Endodermal cell (in vitro differentiated cells): ENCODE measurements at regions not wholly inside any gene's neighbourhood (a gene's known extent, or its start where the extent isn't known, plus 50 kb on each side); places are given as distances from the start of the nearest gene placed in this dataset.
"Not testable (repeated sequence)": the region's sequence is repeated elsewhere in the genome, so short reads cannot be mapped to it uniquely, and the experiment has no call there.

Source experiments
- DNase-seq: peaks from one replicate; pipeline ENCODE4 v3.0.0-alpha.2; 2017
- H3K27ac ChIP-seq: 2 replicates; pipeline ENCODE4 v1.5.1; 2013; ENCODE audit warnings: mild to moderate bottlenecking, low read depth, low read length, moderate library complexity
- H3K27me3 ChIP-seq: 2 replicates; pipeline ENCODE4 v1.6.1; 2013; ENCODE audit warnings: mild to moderate bottlenecking, low read length, moderate library complexity; ENCODE audit not compliant: insufficient read depth, control insufficient read depth, poor library complexity, severe bottlenecking
- H3K36me3 ChIP-seq: 2 replicates; pipeline ENCODE4 v1.7.0; 2013; ENCODE audit warnings: mild to moderate bottlenecking, low read length, moderate library complexity; ENCODE audit not compliant: control insufficient read depth, insufficient read depth
- H3K4me1 ChIP-seq: one replicate; pipeline ENCODE4 v1.7.0; 2013; ENCODE audit warnings: low read length; ENCODE audit not compliant: control insufficient read depth, insufficient read depth
- H3K4me3 ChIP-seq: 2 replicates; pipeline ENCODE4 v1.5.1; 2013; ENCODE audit warnings: mild to moderate bottlenecking, low read length, moderate library complexity
- H3K9ac ChIP-seq: 2 replicates; pipeline ENCODE4 v1.6.1; 2013; ENCODE audit warnings: mild to moderate bottlenecking, low read length, moderate library complexity; ENCODE audit not compliant: poor library complexity, severe bottlenecking; ENCODE audit errors: extremely low read depth
- H3K9me3 ChIP-seq: 2 replicates; pipeline ENCODE4 v1.6.1; 2013; ENCODE audit warnings: mild to moderate bottlenecking, low read length, moderate library complexity; ENCODE audit not compliant: control insufficient read depth
- H3K27ac Mint-ChIP-seq: 2 replicates; pipeline ENCODE4 v1.8.0; 2020; ENCODE audit warnings: mixed read lengths
- H3K27me3 Mint-ChIP-seq: 2 replicates; pipeline ENCODE4 v1.8.0; 2021; ENCODE audit warnings: mild to moderate bottlenecking, mixed read lengths; ENCODE audit not compliant: insufficient read depth
- H3K36me3 Mint-ChIP-seq: 2 replicates; pipeline ENCODE4 v1.8.0; 2020; ENCODE audit warnings: low read depth, mixed read lengths
- H3K4me1 Mint-ChIP-seq: 2 replicates; pipeline ENCODE4 v1.8.0; 2020; ENCODE audit warnings: mixed read lengths
- H3K4me3 Mint-ChIP-seq: 2 replicates; pipeline ENCODE4 v1.8.0; 2020; ENCODE audit warnings: mild to moderate bottlenecking, moderate library complexity, mixed read lengths
- H3K9me3 Mint-ChIP-seq: 2 replicates; pipeline ENCODE4 v1.8.0; 2020; ENCODE audit warnings: mild to moderate bottlenecking, mixed read lengths
- CTCF ChIP-seq: fragments of 200-600 bp; sonication (generic); conservative IDR thresholded peaks from 2 replicates; pipeline ENCODE4 v1.5.0; 2021; ENCODE audit warnings: antibody characterized with exemption, mild to moderate bottlenecking
- WGBS, 2 experiments: methylation state at CpG; one replicate each; pipeline versions ENCODE4 v1.1.5 to v1.1.7; 2013; ENCODE audit warnings: missing lambda C conversion rate in 2 of 2, mixed read lengths in 1 of 2; ENCODE audit not compliant: insufficient coverage in 1 of 2, insufficient read length in 1 of 2; 5-methylcytosine and 5-hydroxymethylcytosine counted together

- no peaks in the 10 kb centered on the region for H3K27me3 Mint-ChIP-seq
- Histone ChIP-seq H3K9ac (no peak overlapping the region), H3K27me3 (no peaks in the 10 kb centered on the region), H3K9me3 (no peaks in the 10 kb centered on the region), H3K4me3 (no peak overlapping the region), H3K36me3 (no peaks in the 10 kb centered on the region), H3K4me1 (no peaks in the 10 kb centered on the region), H3K27ac (no peak overlapping the region)
- WGBS, 2 experiments = 92 to 95% methylated on average over 1 to 2 of the region's 2 CpGs
- no peak overlapping the region for H3K4me3 Mint-ChIP-seq
- H3K27ac Mint-ChIP-seq = no peak overlapping the region
- no peaks in the 10 kb centered on the region for H3K9me3 Mint-ChIP-seq
- H3K4me1 Mint-ChIP-seq = peaks cover 9% of the 10 kb centered on the region
- TF ChIP-seq CTCF = no peak
- H3K36me3 Mint-ChIP-seq = no peaks in the 10 kb centered on the region
- DNase-seq = no peak
These were observed 117.5 kb downstream of the PCDH18 start for GRCh38 chr4:137414802-137415201.

GRCh38 chr4:137408527-137409177, 123.6 kb downstream of the PCDH18 start:
- TF ChIP-seq CTCF = no peak
- H3K27ac Mint-ChIP-seq = no peak overlapping the region
- 80 to 90% methylated on average over 1 to 2 of the region's 2 CpGs for WGBS, 2 experiments

DNA sequence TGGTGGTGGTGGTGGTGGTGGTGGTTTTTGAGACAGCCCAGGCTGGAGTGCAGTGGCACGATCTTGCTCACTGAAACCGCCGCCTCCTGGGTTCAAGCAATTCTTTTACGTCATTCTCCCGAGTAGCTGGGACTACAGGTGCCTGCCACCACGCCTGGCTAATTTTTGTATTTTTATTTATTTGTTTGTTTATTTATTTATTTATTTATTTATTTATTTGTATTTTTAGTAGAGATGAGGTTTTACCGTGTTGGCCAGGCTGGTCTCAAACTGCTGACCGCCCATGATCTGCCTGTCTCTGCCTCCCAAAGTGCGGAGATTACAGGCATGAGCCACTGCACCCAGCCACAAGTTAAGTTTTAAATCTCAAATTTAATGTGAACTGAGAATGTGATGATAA, 126.5 kb downstream of the PCDH18 start:
- 80 to 93% methylated on average over 5 to 8 of the region's 9 CpGs for WGBS, 2 experiments
- H3K4me1 ChIP-seq, H3K36me3 Mint-ChIP-seq, H3K27ac Mint-ChIP-seq, H3K27me3 ChIP-seq, H3K4me3 ChIP-seq, H3K9ac ChIP-seq, H3K9me3 ChIP-seq, DNase-seq, H3K27ac ChIP-seq, H3K36me3 ChIP-seq, H3K27me3 Mint-ChIP-seq, H3K9me3 Mint-ChIP-seq, H3K4me3 Mint-ChIP-seq, H3K4me1 Mint-ChIP-seq: not testable (repeated sequence)

More at GRCh38 chr4:137408527-137409177, 123.6 kb downstream of the PCDH18 start:
- H3K27ac ChIP-seq = no peak overlapping the region
- peaks cover 2% of the 10 kb centered on the region for H3K9me3 Mint-ChIP-seq
- H3K27me3 ChIP-seq = no peaks in the 10 kb centered on the region
- no peaks in the 10 kb centered on the region for H3K27me3 Mint-ChIP-seq
- H3K4me1 Mint-ChIP-seq = peaks cover 2% of the 10 kb centered on the region
- no peaks in the 10 kb centered on the region for H3K4me1 ChIP-seq
- H3K9ac ChIP-seq = no peak overlapping the region
- H3K36me3 ChIP-seq = no peaks in the 10 kb centered on the region
- DNase-seq = no peak
- peaks cover 2% of the 10 kb centered on the region for H3K36me3 Mint-ChIP-seq
- no peak overlapping the region for H3K4me3 ChIP-seq
- no peaks in the 10 kb centered on the region for H3K9me3 ChIP-seq
- no peak overlapping the region for H3K4me3 Mint-ChIP-seq

GRCh38 chr4:137394018-137394417, 138.3 kb downstream of the PCDH18 start:
- no peaks in the 10 kb centered on the region for H3K4me1 ChIP-seq
- H3K27me3 ChIP-seq = no peaks in the 10 kb centered on the region
- H3K27ac Mint-ChIP-seq = no peak overlapping the region
- WGBS, 2 experiments = 95 to 100% methylated on average over 1 of the region's 1 CpG
- H3K9me3 ChIP-seq = no peaks in the 10 kb centered on the region
- H3K36me3 ChIP-seq = no peaks in the 10 kb centered on the region
- no peak overlapping the region for H3K4me3 Mint-ChIP-seq
- peaks cover 5% of the 10 kb centered on the region for H3K4me1 Mint-ChIP-seq
- no peaks in the 10 kb centered on the region for H3K36me3 Mint-ChIP-seq
- no peak overlapping the region for H3K4me3 ChIP-seq
- H3K9me3 Mint-ChIP-seq = no peaks in the 10 kb centered on the region
- no peak overlapping the region for H3K9ac ChIP-seq
- TF ChIP-seq CTCF = no peak
- H3K27ac ChIP-seq = no peak overlapping the region
- DNase-seq = no peak
- H3K27me3 Mint-ChIP-seq = no peaks in the 10 kb centered on the region
